Chondrocyte (in vitro differentiated cells): ENCODE measurements at regions not wholly inside any gene's neighbourhood (a gene's known extent, or its start where the extent isn't known, plus 50 kb on each side); places are given as distances from the start of the nearest gene placed in this dataset.

Experiments
- DNase-seq: peaks from one replicate; pipeline ENCODE4 v3.0.0; 2021; ENCODE audit warnings: mixed read lengths, low spot score
- H3K27ac Mint-ChIP-seq: one replicate; pipeline ENCODE4 v1.8.0; 2021; ENCODE audit warnings: mild to moderate bottlenecking, moderate library complexity, mixed read lengths; ENCODE audit not compliant: unreplicated experiment
- H3K27me3 Mint-ChIP-seq: 2 replicates; pipeline ENCODE4 v1.8.0; 2021; ENCODE audit warnings: low read depth, mixed read lengths
- H3K36me3 Mint-ChIP-seq: 2 replicates; pipeline ENCODE4 v1.8.0; 2021; ENCODE audit warnings: low read depth, mixed read lengths
- H3K4me1 Mint-ChIP-seq: 2 replicates; pipeline ENCODE4 v1.8.0; 2021; ENCODE audit warnings: low read depth, mild to moderate bottlenecking, mixed read lengths
- H3K4me3 Mint-ChIP-seq: one replicate; pipeline ENCODE4 v1.8.0; 2021; ENCODE audit warnings: mild to moderate bottlenecking, moderate library complexity, mixed read lengths; ENCODE audit not compliant: unreplicated experiment
- H3K9me3 Mint-ChIP-seq: 2 replicates; pipeline ENCODE4 v1.8.0; 2021; ENCODE audit warnings: low read depth, mixed read lengths
- CTCF ChIP-seq: fragments of 200-600 bp; sonication (generic); IDR thresholded peaks from 2 replicates; pipeline ENCODE4 v1.5.0; 2021; ENCODE audit warnings: antibody characterized with exemption, mild to moderate bottlenecking, moderate library complexity

- Mint-ChIP-seq H3K27me3 (peaks cover 7% of the 10 kb centered on the region), H3K36me3 (no peaks in the 10 kb centered on the region), H3K27ac (no peak overlapping the region), H3K4me3 (no peak overlapping the region), H3K9me3 (no peaks in the 10 kb centered on the region), H3K4me1 (no peaks in the 10 kb centered on the region)
- TF ChIP-seq CTCF: no peak
- no peak for DNase-seq
These were observed 403.4 kb upstream of the SUCLG2 start for GRCh38 chr3:68057637-68058320.

DNA sequence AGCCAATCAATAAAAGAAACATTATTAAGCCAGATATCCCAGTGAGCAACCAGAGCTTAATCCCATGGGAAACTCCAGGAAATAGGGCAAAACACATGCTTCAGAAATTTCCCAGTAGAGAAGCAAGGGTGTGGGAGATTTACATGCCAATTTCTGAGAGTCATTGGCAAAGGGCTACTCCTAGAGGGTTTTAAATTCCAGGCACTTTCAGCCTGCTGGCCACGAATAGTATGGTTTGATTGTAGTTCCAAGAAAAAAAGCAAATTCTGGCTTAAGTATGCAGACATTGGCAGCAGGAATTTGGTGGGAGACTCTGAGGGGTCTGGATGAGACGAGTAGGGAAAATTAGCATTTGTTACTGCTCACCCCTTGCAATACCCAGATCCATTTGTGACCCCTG lies 402.1 kb upstream of the SUCLG2 start:
- TF ChIP-seq CTCF: no peak
- Mint-ChIP-seq H3K27ac (no peak overlapping the region), H3K4me1 (no peaks in the 10 kb centered on the region), H3K27me3 (peaks cover 14% of the 10 kb centered on the region), H3K36me3 (no peaks in the 10 kb centered on the region), H3K4me3 (no peak overlapping the region), H3K9me3 (no peaks in the 10 kb centered on the region)
- no peak for DNase-seq

GRCh38 chr3:68055215-68055614 lies 400.8 kb upstream of the SUCLG2 start:
- H3K36me3 Mint-ChIP-seq: no peaks in the 10 kb centered on the region
- no peak for TF ChIP-seq CTCF
- H3K27ac Mint-ChIP-seq: no peak overlapping the region
- no peaks in the 10 kb centered on the region for H3K4me1 Mint-ChIP-seq
- peaks cover 14% of the 10 kb centered on the region for H3K27me3 Mint-ChIP-seq
- no peaks in the 10 kb centered on the region for H3K9me3 Mint-ChIP-seq
- H3K4me3 Mint-ChIP-seq: no peak overlapping the region
- DNase-seq: no peak

GRCh38 chr3:68049776-68050175 lies 395.4 kb upstream of the SUCLG2 start:
- Mint-ChIP-seq H3K4me1 (no peaks in the 10 kb centered on the region), H3K9me3 (no peaks in the 10 kb centered on the region), H3K27me3 (peaks cover 13% of the 10 kb centered on the region), H3K4me3 (no peak overlapping the region), H3K36me3 (no peaks in the 10 kb centered on the region), H3K27ac (no peak overlapping the region)
- no peak for TF ChIP-seq CTCF
- DNase-seq: no peak

GRCh38 chr3:68045976-68046375 lies 391.6 kb upstream of the SUCLG2 start:
- H3K4me1 Mint-ChIP-seq: no peaks in the 10 kb centered on the region
- no peak for TF ChIP-seq CTCF
- H3K36me3 Mint-ChIP-seq: no peaks in the 10 kb centered on the region

More at GRCh38 chr3:68045976-68046375, 391.6 kb upstream of the SUCLG2 start:
- H3K27ac Mint-ChIP-seq: no peak overlapping the region
- no peaks in the 10 kb centered on the region for H3K9me3 Mint-ChIP-seq
- no peak for DNase-seq
- no peak overlapping the region for H3K4me3 Mint-ChIP-seq
- peaks cover 7% of the 10 kb centered on the region for H3K27me3 Mint-ChIP-seq
